ENCODE measurements at regions not wholly inside any gene's neighbourhood (a gene's known extent, or its start where the extent isn't known, plus 50 kb on each side); places are given as distances from the start of the nearest gene placed in this dataset.

- ATAC-seq, result no peak
- Histone ChIP-seq H3K9ac (ENCODE audit: low read length) (no peak overlapping the region), H3K9me3 (ENCODE audit: control insufficient read depth in 1 of 2, insufficient read depth in 1 of 2, low read depth in 1 of 2, low read length in 2 of 2) (no peaks in the 10 kb centered on the region), H3K4me3 (replicated peaks in 1 of 2; ENCODE audit: low read depth in 1 of 2, low read length in 2 of 2) (no peak overlapping the region), H3K36me3 (ENCODE audit: control insufficient read depth in 1 of 2, insufficient read depth in 2 of 2, low read length in 2 of 2) (no peaks in the 10 kb centered on the region), H2AFZ (ENCODE audit: low read depth, low read length, poor library complexity, severe bottlenecking) (no peak overlapping the region), H3K4me1 (ENCODE audit: control insufficient read depth in 1 of 2, insufficient read depth in 2 of 2, low read length in 2 of 2) (no peaks in the 10 kb centered on the region), H3K27ac (ENCODE audit: low read depth, low read length) (no peak overlapping the region), H3K27me3 (ENCODE audit: insufficient read depth, low read length) (no peaks in the 10 kb centered on the region), H4K20me1 (ENCODE audit: insufficient read depth) (no peaks in the 10 kb centered on the region), H3K79me2 (ENCODE audit: insufficient read depth, low read length) (no peaks in the 10 kb centered on the region), H3K9me2 (ENCODE audit: insufficient read depth) (no peaks in the 10 kb centered on the region), H3K4me2 (ENCODE audit: low read length) (no peak overlapping the region)
- no peak for DNase-seq (ENCODE audit: low read depth, low spot score)
- ChIA-PET POLR2A (no interaction called here), RAD21 (ENCODE audit: low non-redundant PET in 1 of 2, low total read pairs in 2 of 2, uncharacterized antibody in 2 of 2, unreplicated experiment in 2 of 2) (no interaction called here), CTCF (no interaction called here)
- intact Hi-C loops (cut with micrococcal nuclease), result no loop called here
- TF ChIP-seq, protein P1, sequence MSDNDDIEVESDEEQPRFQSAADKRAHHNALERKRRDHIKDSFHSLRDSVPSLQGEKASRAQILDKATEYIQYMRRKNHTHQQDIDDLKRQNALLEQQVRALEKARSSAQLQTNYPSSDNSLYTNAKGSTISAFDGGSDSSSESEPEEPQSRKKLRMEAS (IDR thresholded peaks at IDR 0.05), result no peak
- TF ChIP-seq SRF (IDR thresholded peaks at IDR 0.05; ENCODE audit: low read depth), result no peak
- TF ChIP-seq JUND (IDR thresholded peaks at IDR 0.05), result no peak
- no peak for TF ChIP-seq CEBPB (IDR thresholded peaks at IDR 0.05; ENCODE audit: low read depth)
- TF ChIP-seq ATF3 (IDR thresholded peaks at IDR 0.05), result no peak
- TF ChIP-seq EZH2phosphoT487 (IDR thresholded peaks at IDR 0.05; ENCODE audit: borderline replicate concordance), result no peak
- TF ChIP-seq, protein P2, sequence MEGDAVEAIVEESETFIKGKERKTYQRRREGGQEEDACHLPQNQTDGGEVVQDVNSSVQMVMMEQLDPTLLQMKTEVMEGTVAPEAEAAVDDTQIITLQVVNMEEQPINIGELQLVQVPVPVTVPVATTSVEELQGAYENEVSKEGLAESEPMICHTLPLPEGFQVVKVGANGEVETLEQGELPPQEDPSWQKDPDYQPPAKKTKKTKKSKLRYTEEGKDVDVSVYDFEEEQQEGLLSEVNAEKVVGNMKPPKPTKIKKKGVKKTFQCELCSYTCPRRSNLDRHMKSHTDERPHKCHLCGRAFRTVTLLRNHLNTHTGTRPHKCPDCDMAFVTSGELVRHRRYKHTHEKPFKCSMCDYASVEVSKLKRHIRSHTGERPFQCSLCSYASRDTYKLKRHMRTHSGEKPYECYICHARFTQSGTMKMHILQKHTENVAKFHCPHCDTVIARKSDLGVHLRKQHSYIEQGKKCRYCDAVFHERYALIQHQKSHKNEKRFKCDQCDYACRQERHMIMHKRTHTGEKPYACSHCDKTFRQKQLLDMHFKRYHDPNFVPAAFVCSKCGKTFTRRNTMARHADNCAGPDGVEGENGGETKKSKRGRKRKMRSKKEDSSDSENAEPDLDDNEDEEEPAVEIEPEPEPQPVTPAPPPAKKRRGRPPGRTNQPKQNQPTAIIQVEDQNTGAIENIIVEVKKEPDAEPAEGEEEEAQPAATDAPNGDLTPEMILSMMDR (IDR thresholded peaks at IDR 0.05 in 2 of 3, conservative IDR thresholded peaks at IDR 0.05 in 1 of 3; ENCODE audit: borderline replicate concordance in 1 of 3, insufficient read depth in 1 of 3, low read depth in 2 of 3, low read length in 2 of 3), result no peak
- no peak for TF ChIP-seq POLR2A (IDR thresholded peaks at IDR 0.05; ENCODE audit: borderline replicate concordance, extremely low read depth, insufficient read depth, insufficient read length)
- TF ChIP-seq RAD21 (IDR thresholded peaks at IDR 0.05; ENCODE audit: low read depth), result no peak
- no peak for TF ChIP-seq CBX3 (IDR thresholded peaks at IDR 0.05; ENCODE audit: low read depth)
- no peak for TF ChIP-seq TCF7L2 (IDR thresholded peaks at IDR 0.05; ENCODE audit: borderline replicate concordance, extremely low read depth, insufficient read depth, insufficient read length)
- TF ChIP-seq FOSL1 (IDR thresholded peaks at IDR 0.05; ENCODE audit: low read depth), result no peak
- no peak for TF ChIP-seq POLR2AphosphoS5 (IDR thresholded peaks at IDR 0.05; ENCODE audit: low read depth, low read length)
- TF ChIP-seq SP1 (IDR thresholded peaks at IDR 0.05; ENCODE audit: low read depth), result no peak
- no peak for TF ChIP-seq EGR1 (IDR thresholded peaks at IDR 0.05; ENCODE audit: low read depth)
- no TSS peak for BruUV-seq (replicated peaks)
These were observed 199.1 kb downstream of the NNT start for GRCh38 chr5:43802119-43802518.
